Brain microvascular endothelial cell (primary cell): ENCODE measurements at regions not wholly inside any gene's neighbourhood (a gene's known extent, or its start where the extent isn't known, plus 50 kb on each side); places are given as distances from the start of the nearest gene placed in this dataset.

Experiments
- DNase-seq: peaks from one replicate; pipeline ENCODE4 v3.0.0-alpha.2; 2020
- H3K27ac ChIP-seq: fragments of 250-450 bp; sonication (Bioruptor Pico); 2 replicates; pipeline ENCODE4 v1.5.1; 2020; ENCODE audit warnings: mild to moderate bottlenecking, moderate library complexity
- H3K27me3 ChIP-seq: fragments of 250-450 bp; sonication (Bioruptor Pico); replicated peaks from 2 replicates; pipeline ENCODE4 v1.5.1; 2020; ENCODE audit warnings: mild to moderate bottlenecking
- H3K36me3 ChIP-seq: fragments of 250-450 bp; sonication (Bioruptor Pico); replicated peaks from 2 replicates; pipeline ENCODE4 v1.5.1; 2020; ENCODE audit warnings: mild to moderate bottlenecking
- H3K4me3 ChIP-seq: 2 replicates; pipeline ENCODE4 v1.5.1; 2011; ENCODE audit warnings: low read depth, mild to moderate bottlenecking, control low read depth, low read length, moderate library complexity
- CTCF ChIP-seq: IDR thresholded peaks from 2 replicates; pipeline ENCODE4 v1.5.1; 2011; ENCODE audit warnings: low read depth, mild to moderate bottlenecking, moderate library complexity, low read length, control low read depth, inconsistent platforms; ENCODE audit errors: missing control alignments
- in situ Hi-C: cut with HindIII; loops from 2 replicates; pipeline ENCODE4 v1.10.0; 2017; ENCODE audit warnings: low sequenced_read_pairs, low pct_ligation_motif_present

DNA sequence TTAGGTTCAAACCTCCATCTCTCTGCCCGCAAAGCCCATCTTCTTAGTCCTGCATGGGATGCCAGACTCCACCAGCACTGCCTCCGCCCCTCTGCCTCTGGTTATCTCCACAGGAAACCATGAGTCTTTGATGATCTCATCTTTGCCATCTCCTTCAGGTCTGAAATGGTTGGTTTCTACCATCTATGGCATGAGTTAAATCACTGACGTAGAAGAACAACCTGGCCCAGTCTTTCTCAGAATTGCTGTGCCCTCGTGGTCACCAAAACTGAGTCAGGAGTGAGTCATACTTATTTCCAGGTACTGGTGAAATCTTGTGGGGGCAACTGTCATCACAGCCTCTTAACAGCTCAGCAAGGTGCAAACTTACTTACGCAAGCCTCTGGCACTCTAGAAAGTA is 468.7 kb upstream of the C16orf82 start:
- no peaks in the 10 kb centered on the region for H3K27me3 ChIP-seq
- H3K4me3 ChIP-seq = no peak overlapping the region
- DNase-seq = peak; percentile 25
- no peak overlapping the region for H3K27ac ChIP-seq
- no peak for TF ChIP-seq CTCF
- in situ Hi-C loops = no loop called here
- no peaks in the 10 kb centered on the region for H3K36me3 ChIP-seq

- H3K27ac ChIP-seq = no peak overlapping the region
- in situ Hi-C loops = no loop called here
- H3K36me3 ChIP-seq = no peaks in the 10 kb centered on the region
- no peak overlapping the region for H3K4me3 ChIP-seq
- no peaks in the 10 kb centered on the region for H3K27me3 ChIP-seq
- DNase-seq = no peak
- TF ChIP-seq CTCF = no peak
Observed at GRCh38 chr16:26598998-26599784, 467.5 kb upstream of the C16orf82 start.

- no peak overlapping the region for H3K4me3 ChIP-seq
- in situ Hi-C loops = no loop called here
- no peak overlapping the region for H3K27ac ChIP-seq
- peak; percentile 4 for DNase-seq
- H3K27me3 ChIP-seq = no peaks in the 10 kb centered on the region
- no peak for TF ChIP-seq CTCF
- H3K36me3 ChIP-seq = no peaks in the 10 kb centered on the region
Observed at GRCh38 chr16:26599785-26600104, 467.0 kb upstream of the C16orf82 start.

DNA sequence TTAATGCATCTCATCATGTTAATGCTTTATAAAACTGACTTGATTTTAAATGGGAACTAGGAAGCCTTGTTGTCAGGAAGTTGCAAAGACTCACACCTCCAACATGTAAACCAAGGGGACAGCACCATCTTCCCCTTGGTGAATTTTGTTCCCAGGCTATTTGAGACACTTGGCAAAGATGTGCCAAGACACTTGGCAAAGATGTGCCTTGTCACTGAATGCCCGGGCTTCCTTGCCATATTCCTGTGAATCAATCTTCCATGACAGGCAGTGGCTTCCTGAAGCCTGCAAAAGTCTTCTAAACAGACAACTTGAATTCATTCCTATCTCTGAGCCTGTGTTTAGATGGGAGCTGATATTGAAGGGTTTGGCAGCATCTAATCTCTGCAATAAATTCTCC is 465.4 kb upstream of the C16orf82 start:
- no peak for TF ChIP-seq CTCF
- H3K27ac ChIP-seq = no peak overlapping the region
- in situ Hi-C loops = no loop called here
- no peaks in the 10 kb centered on the region for H3K36me3 ChIP-seq
- DNase-seq = no peak
- H3K4me3 ChIP-seq = no peak overlapping the region
- H3K27me3 ChIP-seq = no peaks in the 10 kb centered on the region

DNA sequence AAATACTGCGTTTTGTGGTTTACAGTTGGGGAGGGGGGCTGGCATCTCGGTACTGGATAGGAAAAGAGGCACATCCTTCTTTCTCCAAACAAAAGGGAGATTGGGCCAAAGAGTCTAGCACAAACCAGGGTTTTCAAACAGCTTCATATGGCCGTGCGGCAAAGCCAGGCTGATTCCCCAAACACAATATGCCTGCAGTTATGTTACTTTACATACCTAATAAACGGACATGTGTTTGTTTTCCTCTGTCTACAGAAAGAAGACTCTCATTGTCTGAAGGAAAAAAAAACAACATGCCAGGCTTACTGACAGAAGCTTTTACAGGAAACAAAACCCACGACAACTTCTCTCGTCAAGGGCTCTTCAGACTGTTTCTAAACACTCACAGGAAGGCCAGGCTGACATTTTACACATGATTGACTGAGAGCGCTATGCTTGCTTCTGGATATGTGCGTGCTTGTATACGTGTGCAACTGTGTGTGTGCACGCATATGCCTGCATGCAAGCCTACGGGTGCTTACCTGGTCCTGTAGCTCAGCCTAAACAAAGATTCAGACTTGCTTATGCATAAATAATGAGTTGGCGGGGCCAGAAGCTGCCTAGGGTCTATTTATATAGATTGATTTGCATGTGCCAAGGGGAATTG is 461.0 kb upstream of the C16orf82 start:
- TF ChIP-seq CTCF = no peak
- Histone ChIP-seq H3K27me3 (no peaks in the 10 kb centered on the region), H3K36me3 (no peaks in the 10 kb centered on the region), H3K27ac (no peak overlapping the region), H3K4me3 (no peak overlapping the region)
- no peak for DNase-seq
- in situ Hi-C loops = no loop called here
